Activated CD4-positive, alpha-beta T cell treated with anti-CD3 and anti-CD28 coated beads, Interleukin-2, amount 50 U/mL, for 48 hours (primary cell): ENCODE measurements at regions not wholly inside any gene's neighbourhood (a gene's known extent, or its start where the extent isn't known, plus 50 kb on each side); places are given as distances from the start of the nearest gene placed in this dataset.
"Not testable (repeated sequence)": the region's sequence is repeated elsewhere in the genome, so short reads cannot be mapped to it uniquely, and the experiment has no call there.

Source experiments
- DNase-seq, 2 experiments: peaks; one replicate each; pipeline ENCODE4 v3.0.0-alpha.2; 2020

- not testable (repeated sequence) for DNase-seq
These were observed 142.0 kb upstream of the TBL1XR1 start for GRCh38 chr3:177339220-177339703.

GRCh38 chr3:177340243-177340830 lies 143.1 kb upstream of the TBL1XR1 start:
- DNase-seq: no peak

GRCh38 chr3:177341736-177342419 lies 144.6 kb upstream of the TBL1XR1 start:
- DNase-seq: no peak

- no peak for DNase-seq
These were observed 145.9 kb upstream of the TBL1XR1 start for GRCh38 chr3:177343122-177343625.

GRCh38 chr3:177345049-177345972 lies 148.0 kb upstream of the TBL1XR1 start:
- peak; percentile 66 to 73 for DNase-seq

- DNase-seq: no peak
These were observed 148.8 kb upstream of the TBL1XR1 start for GRCh38 chr3:177345973-177346503.

- DNase-seq: no peak
These were observed 149.6 kb upstream of the TBL1XR1 start for GRCh38 chr3:177346878-177347277.

- DNase-seq: no peak
These were observed 150.3 kb upstream of the TBL1XR1 start for GRCh38 chr3:177347611-177348010.

GRCh38 chr3:177348974-177349373 lies 151.7 kb upstream of the TBL1XR1 start:
- DNase-seq: no peak

- no peak for DNase-seq
These were observed 152.1 kb upstream of the TBL1XR1 start for GRCh38 chr3:177349384-177349783.

- no peak for DNase-seq
These were observed 152.8 kb upstream of the TBL1XR1 start for GRCh38 chr3:177350121-177350520.

GRCh38 chr3:177351206-177351605 lies 153.9 kb upstream of the TBL1XR1 start:
- DNase-seq: no peak

- DNase-seq: no peak
These were observed 154.5 kb upstream of the TBL1XR1 start for GRCh38 chr3:177351757-177352158.

GRCh38 chr3:177352424-177352823 lies 155.1 kb upstream of the TBL1XR1 start:
- no peak for DNase-seq

GRCh38 chr3:177353140-177353539 lies 155.9 kb upstream of the TBL1XR1 start:
- no peak for DNase-seq

- not testable (repeated sequence) for DNase-seq
These were observed 156.6 kb upstream of the TBL1XR1 start for GRCh38 chr3:177353879-177354278.

GRCh38 chr3:177354466-177354865 lies 157.2 kb upstream of the TBL1XR1 start:
- DNase-seq: no peak

GRCh38 chr3:177356113-177356512 lies 158.8 kb upstream of the TBL1XR1 start:
- DNase-seq: no peak

- no peak for DNase-seq
These were observed 159.7 kb upstream of the TBL1XR1 start for GRCh38 chr3:177356952-177357351.

- peak in 1 of 2 experiments; percentile 44 for DNase-seq
These were observed 160.2 kb upstream of the TBL1XR1 start for GRCh38 chr3:177357352-177358090.

- DNase-seq: peak; percentile 64 to 73
These were observed 161.1 kb upstream of the TBL1XR1 start for GRCh38 chr3:177358091-177358976.
